T-helper 17 cell (primary cell): ENCODE measurements at regions not wholly inside any gene's neighbourhood (a gene's known extent, or its start where the extent isn't known, plus 50 kb on each side); places are given as distances from the start of the nearest gene placed in this dataset.
"Not testable (repeated sequence)": the region's sequence is repeated elsewhere in the genome, so short reads cannot be mapped to it uniquely, and the experiment has no call there.

Source experiments
- ATAC-seq: fragments of 150-1000 bp; cut with Tn5 transposase; 2 replicates; pipeline ENCODE4 v1.10.0; 2021; ENCODE audit warnings: mild to moderate bottlenecking, moderate library complexity
- DNase-seq, 3 donors: peaks; one replicate each; pipeline versions ENCODE4 v3.0.0 to v3.0.0-alpha.2; 2020 to 2021
- H3K9me3 ChIP-seq: one replicate; pipeline ENCODE4 v1.7.0; 2013; ENCODE audit warnings: low read length, mild to moderate bottlenecking; ENCODE audit not compliant: control insufficient read depth, poor library complexity, severe bottlenecking
- H3K27ac Mint-ChIP-seq: one replicate; pipeline ENCODE4 v1.8.0; 2022; ENCODE audit warnings: mild to moderate bottlenecking, moderate library complexity, mixed read lengths
- H3K27me3 Mint-ChIP-seq: one replicate; pipeline ENCODE4 v1.8.0; 2022; ENCODE audit warnings: mixed read lengths
- H3K36me3 Mint-ChIP-seq: one replicate; pipeline ENCODE4 v1.8.0; 2022; ENCODE audit warnings: low read depth, mixed read lengths
- H3K4me1 Mint-ChIP-seq: one replicate; pipeline ENCODE4 v1.8.0; 2022; ENCODE audit warnings: mild to moderate bottlenecking, mixed read lengths
- H3K4me3 Mint-ChIP-seq: one replicate; pipeline ENCODE4 v1.8.0; 2022; ENCODE audit warnings: mild to moderate bottlenecking, moderate library complexity, mixed read lengths

DNA sequence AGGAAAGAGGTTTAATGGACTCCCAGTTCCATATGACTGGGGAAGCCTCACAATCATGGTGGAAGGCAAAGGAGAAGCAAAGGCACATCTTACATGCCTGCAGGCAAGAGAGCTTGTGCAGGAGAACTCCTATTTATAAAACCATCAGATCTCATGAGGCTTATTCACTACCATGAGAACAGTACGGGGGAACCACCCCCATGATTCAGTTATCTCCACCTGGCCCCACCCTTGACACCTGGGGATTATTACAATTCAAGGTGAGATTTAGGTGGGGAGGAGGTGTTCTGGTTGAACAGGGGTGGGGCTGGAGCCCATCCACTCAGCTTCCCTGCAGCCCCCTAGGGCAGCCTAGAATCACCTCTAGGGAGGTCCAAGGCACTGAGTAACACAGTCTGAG lies 128.9 kb upstream of the KLF3 start:
- not testable (repeated sequence) for H3K27ac Mint-ChIP-seq, ATAC-seq, H3K9me3 ChIP-seq, H3K4me3 Mint-ChIP-seq, H3K36me3 Mint-ChIP-seq, H3K4me1 Mint-ChIP-seq, H3K27me3 Mint-ChIP-seq, DNase-seq

DNA sequence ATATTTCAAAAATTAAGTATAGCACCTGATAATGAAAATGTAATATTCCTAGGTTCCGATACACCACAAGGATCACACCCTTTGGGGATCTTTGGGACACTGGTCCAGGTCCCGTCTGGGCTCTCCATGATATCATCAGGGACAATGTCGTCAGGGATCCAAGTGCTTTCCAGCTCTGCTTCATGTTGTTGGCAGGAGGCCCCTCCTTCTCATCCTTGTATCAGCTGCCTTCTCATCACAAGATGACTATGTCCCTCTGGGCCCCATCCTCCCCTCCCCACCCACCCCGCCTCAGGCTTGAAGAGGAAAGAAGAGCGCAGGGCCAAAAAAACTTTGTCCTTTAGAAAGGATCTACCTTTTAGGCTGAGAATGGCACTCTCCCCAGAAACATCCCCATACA lies 128.3 kb upstream of the KLF3 start:
- H3K9me3 ChIP-seq = no peaks in the 10 kb centered on the region
- no peaks in the 10 kb centered on the region for H3K36me3 Mint-ChIP-seq
- no peak overlapping the region for H3K4me3 Mint-ChIP-seq
- ATAC-seq = no peak
- DNase-seq = no peak
- H3K4me1 Mint-ChIP-seq = peaks cover 8% of the 10 kb centered on the region
- H3K27me3 Mint-ChIP-seq = no peaks in the 10 kb centered on the region
- H3K27ac Mint-ChIP-seq = no peak overlapping the region

DNA sequence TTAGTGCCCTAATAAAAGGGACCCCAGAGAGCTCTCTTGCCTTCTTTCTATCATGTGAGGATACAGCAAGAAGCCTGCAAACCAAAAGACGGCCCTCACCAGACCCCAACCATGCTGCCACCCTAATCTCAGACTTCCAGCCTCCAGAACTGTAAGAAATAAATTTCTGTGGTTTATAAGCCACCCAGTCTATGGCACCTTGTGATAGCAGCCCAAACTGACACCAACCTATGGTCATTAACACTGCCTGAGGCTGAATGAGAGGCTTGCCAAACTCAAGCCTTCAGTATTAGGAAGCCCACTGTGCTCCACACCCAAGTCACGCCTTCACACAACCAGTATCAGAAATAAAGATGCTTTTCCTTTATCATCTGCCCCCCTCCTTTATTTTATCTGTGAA lies 127.3 kb upstream of the KLF3 start:
- H3K9me3 ChIP-seq = no peaks in the 10 kb centered on the region
- Mint-ChIP-seq H3K36me3 (no peaks in the 10 kb centered on the region), H3K27me3 (no peaks in the 10 kb centered on the region), H3K27ac (no peak overlapping the region), H3K4me1 (peaks cover 2% of the 10 kb centered on the region), H3K4me3 (no peak overlapping the region)
- ATAC-seq = no peak
- DNase-seq = no peak

DNA sequence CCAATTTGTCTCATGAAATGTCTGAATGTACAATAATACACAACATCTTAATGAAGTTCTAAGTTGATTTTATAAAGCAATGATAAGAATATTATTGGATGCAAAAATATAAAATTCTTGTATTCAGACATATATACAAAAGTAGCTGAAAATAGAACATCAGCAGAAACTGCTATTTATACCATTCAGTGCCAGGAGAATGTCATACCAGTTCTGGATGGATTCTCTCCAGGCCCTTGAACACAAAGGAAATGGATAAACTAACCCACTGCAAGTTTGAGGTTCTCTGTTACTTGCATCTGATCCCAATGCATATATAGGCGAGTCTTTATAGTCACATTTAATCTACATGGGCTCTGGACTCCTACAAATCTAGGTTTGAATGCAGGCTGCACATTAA lies 126.3 kb upstream of the KLF3 start:
- ATAC-seq = no peak
- no peak for DNase-seq
- H3K4me1 Mint-ChIP-seq = no peaks in the 10 kb centered on the region
- H3K4me3 Mint-ChIP-seq = no peak overlapping the region
- no peaks in the 10 kb centered on the region for H3K36me3 Mint-ChIP-seq
- H3K27me3 Mint-ChIP-seq = no peaks in the 10 kb centered on the region
- H3K9me3 ChIP-seq = no peaks in the 10 kb centered on the region
- H3K27ac Mint-ChIP-seq = no peak overlapping the region

DNA sequence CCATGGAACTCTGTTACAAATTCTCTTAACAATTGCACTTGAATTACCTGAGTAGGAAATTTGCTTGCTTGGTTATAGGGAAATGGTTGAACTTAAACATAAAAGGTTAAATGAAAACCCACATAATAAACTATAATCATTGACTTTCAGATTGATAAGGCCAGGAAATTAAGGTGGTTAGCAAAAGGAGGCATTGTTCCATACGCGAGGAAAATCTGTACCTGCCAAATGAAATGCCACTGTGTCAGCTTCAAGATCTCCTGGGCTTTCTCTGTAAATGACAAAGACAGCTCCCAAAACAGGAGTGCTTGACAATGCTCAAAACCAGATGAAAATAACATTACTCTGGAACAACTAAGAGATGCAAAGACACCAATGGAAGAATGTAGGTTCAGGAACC lies 125.5 kb upstream of the KLF3 start:
- ATAC-seq = no peak
- no peak for DNase-seq
- no peak overlapping the region for H3K4me3 Mint-ChIP-seq
- H3K4me1 Mint-ChIP-seq = peaks cover 4% of the 10 kb centered on the region
- H3K27ac Mint-ChIP-seq = no peak overlapping the region
- no peaks in the 10 kb centered on the region for H3K27me3 Mint-ChIP-seq
- H3K36me3 Mint-ChIP-seq = no peaks in the 10 kb centered on the region
- no peaks in the 10 kb centered on the region for H3K9me3 ChIP-seq

DNA sequence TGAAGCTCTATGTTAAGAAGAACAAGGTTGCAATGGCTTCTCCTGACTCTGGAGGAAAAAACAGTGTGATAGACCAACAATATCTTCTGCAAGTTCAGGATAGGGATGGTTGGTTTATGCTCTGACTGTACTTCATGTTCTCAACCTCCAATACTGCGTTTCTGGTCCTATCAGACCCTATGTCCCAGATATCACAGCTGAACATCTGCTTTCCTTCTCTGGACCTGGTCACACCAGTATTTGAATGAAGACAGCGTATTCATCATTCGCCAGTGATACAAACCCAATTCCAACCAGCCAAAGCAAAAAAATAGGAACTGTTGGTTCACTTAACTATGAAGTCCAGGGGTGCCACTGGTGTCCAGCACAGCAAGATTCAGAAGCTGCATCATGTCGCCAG lies 124.5 kb upstream of the KLF3 start:
- peaks cover 4% of the 10 kb centered on the region for H3K4me1 Mint-ChIP-seq
- H3K27me3 Mint-ChIP-seq = no peaks in the 10 kb centered on the region
- no peaks in the 10 kb centered on the region for H3K36me3 Mint-ChIP-seq
- ATAC-seq = no peak
- H3K4me3 Mint-ChIP-seq = no peak overlapping the region
- DNase-seq = no peak
- no peaks in the 10 kb centered on the region for H3K9me3 ChIP-seq
- H3K27ac Mint-ChIP-seq = no peak overlapping the region

DNA sequence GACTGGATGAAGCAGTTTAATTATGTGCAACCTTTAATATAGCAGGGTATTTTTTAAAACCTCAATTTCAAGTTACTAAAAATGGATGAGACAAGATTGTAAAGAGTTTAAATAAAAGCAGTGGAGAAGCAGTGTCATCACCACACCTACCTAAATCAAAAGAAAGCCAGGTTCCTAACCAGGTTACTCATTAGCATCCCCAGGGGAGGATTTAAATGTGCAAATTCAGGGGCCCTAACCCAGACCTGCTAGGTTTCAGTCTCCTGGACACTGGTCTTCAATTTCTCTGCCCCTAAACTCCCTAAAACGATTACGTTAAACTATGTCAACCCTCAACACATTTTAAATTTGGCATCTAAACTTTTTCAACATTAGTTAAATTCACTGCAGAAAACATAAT lies 116.9 kb upstream of the KLF3 start:
- H3K9me3 ChIP-seq = no peaks in the 10 kb centered on the region
- no peaks in the 10 kb centered on the region for H3K36me3 Mint-ChIP-seq
- peaks cover 6% of the 10 kb centered on the region for H3K27me3 Mint-ChIP-seq
- DNase-seq (no peak), ATAC-seq (no peak)
- no peak overlapping the region for H3K4me3 Mint-ChIP-seq
- H3K4me1 Mint-ChIP-seq = peaks cover 4% of the 10 kb centered on the region
- H3K27ac Mint-ChIP-seq = no peak overlapping the region

DNA sequence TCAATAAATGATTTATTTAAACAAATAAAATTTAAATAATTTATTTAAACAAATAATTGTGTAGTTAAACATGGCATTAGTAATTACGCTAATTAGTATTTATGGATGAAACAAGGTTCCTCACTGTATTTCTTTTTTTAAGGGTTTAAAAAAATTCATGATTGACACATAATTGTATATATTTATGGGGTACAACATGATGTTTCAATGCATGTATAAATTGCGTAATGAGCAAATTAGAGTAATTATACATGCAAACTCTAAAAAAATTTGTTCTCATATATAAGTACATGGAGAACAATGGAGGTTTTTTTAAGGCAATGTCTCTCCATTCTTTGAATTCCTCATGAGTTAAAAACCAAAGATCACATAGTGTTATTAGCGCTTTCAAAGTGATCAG lies 115.7 kb upstream of the KLF3 start:
- ATAC-seq (no peak), DNase-seq (no peak)
- peaks cover under 1% of the 10 kb centered on the region for H3K4me1 Mint-ChIP-seq
- no peaks in the 10 kb centered on the region for H3K9me3 ChIP-seq
- H3K4me3 Mint-ChIP-seq = no peak overlapping the region
- H3K27ac Mint-ChIP-seq = no peak overlapping the region
- H3K36me3 Mint-ChIP-seq = peaks cover 2% of the 10 kb centered on the region
- H3K27me3 Mint-ChIP-seq = peaks cover 6% of the 10 kb centered on the region

DNA sequence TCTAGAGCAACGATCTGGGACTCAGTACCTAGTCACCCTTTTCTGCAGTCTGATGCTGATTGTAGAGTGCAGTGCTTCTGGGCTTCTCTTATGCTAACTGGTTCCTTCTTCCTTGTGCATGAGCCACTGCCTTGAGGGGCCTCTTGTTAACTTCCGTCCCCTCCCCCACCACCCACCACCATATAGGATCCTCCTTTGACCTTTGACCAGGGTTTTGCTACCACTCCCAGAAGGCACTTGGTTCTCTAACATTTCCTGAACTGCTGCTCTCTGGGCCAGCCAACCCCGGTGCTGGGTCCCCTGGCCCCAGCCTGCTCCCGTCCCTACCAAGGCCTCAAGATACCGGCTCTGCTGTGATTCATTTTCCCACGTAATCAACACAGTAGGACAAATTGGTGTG lies 104.6 kb upstream of the KLF3 start:
- Mint-ChIP-seq H3K4me1 (peaks cover 9% of the 10 kb centered on the region), H3K27me3 (no peaks in the 10 kb centered on the region), H3K27ac (no peak overlapping the region), H3K4me3 (no peak overlapping the region), H3K36me3 (no peaks in the 10 kb centered on the region)
- ATAC-seq = no peak
- no peaks in the 10 kb centered on the region for H3K9me3 ChIP-seq
- no peak for DNase-seq

DNA sequence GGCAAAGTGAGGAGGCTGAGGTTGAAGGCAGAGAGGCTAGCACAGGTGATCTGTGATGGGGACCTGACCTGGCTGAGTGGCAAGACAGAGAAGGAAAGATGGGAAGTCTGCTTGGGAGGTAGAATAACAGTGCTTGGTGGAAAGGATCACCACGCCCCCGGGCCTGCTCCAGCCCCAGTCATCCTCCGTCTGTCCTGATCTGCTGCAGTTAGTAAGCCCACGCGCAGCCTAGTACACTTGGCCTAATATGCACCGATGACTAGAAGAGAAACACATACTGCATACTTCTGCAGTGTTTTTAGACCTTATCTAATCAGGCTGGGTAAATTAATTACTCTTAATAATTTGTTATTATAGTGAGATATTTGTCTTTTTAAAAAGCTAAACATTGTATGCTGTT lies 103.7 kb upstream of the KLF3 start:
- no peaks in the 10 kb centered on the region for H3K27me3 Mint-ChIP-seq
- H3K36me3 Mint-ChIP-seq = no peaks in the 10 kb centered on the region
- peaks cover 9% of the 10 kb centered on the region for H3K4me1 Mint-ChIP-seq
- no peak overlapping the region for H3K27ac Mint-ChIP-seq
- no peaks in the 10 kb centered on the region for H3K9me3 ChIP-seq
- H3K4me3 Mint-ChIP-seq = no peak overlapping the region
- DNase-seq (no peak), ATAC-seq (no peak)

DNA sequence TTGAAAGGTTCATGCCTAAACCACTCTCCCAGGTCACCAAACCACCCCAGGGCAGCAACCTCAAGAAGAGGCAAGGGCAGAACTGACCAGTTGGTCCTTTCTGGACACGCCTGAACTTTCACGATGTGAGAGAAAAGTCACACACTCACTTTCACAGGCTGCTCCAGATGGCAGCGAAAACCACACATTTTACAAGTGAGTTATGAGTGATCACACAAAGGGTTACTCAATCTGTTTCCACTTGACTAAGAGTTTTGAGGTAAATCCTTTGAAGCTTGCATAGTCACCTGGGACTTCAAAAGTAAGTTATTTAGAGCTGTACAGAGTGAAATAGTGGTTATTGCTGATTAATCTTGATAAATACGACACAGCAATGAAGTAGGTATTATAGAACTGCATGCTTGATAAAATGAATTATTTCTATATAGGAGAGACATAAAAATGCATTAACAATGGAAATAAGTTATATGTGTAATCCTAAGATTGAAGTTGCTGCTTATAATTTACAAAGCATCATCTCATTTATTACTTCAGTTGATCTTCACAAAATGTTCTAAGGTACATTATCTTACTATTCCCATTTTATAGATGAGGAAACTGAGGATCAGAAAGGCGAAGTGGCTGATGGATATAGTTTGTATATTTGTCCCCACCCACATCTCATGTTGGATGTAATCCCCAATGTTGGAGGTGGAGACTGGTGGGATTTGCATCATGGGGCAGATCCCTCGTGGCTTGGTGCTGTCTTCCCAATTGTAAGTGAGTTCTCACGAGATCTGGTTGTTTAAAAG lies 103.0 kb upstream of the KLF3 start:
- ATAC-seq (no peak), DNase-seq (no peak)
- H3K9me3 ChIP-seq = no peaks in the 10 kb centered on the region
- Mint-ChIP-seq H3K27me3 (no peaks in the 10 kb centered on the region), H3K4me1 (peaks cover 9% of the 10 kb centered on the region), H3K27ac (no peak overlapping the region), H3K4me3 (no peak overlapping the region), H3K36me3 (no peaks in the 10 kb centered on the region)

DNA sequence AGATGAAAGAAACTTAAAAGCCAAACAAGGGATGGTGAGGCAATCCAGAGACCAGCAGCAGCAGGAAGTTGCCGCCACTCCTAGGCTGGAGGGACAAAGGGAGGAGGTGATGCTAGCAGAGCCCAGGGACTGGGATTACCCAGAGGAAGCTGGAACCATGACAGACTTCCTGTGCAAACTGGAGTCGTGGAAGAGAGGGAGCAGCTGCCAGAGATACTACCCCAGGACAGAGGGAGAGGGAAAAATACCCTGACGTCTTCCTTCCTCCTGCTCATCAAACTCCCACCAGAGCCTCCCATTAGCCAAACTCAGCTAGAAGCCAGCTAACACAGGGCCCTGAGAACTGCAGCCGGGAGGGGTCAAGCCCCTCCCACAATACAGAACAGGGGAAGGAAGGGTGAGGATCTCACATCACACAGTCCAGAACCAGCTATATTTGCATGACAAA lies 101.2 kb upstream of the KLF3 start:
- Mint-ChIP-seq H3K4me1 (peaks cover 9% of the 10 kb centered on the region), H3K36me3 (no peaks in the 10 kb centered on the region), H3K27ac (no peak overlapping the region), H3K4me3 (no peak overlapping the region), H3K27me3 (peaks cover 13% of the 10 kb centered on the region)
- ATAC-seq (no peak), DNase-seq (no peak)
- H3K9me3 ChIP-seq = no peaks in the 10 kb centered on the region

DNA sequence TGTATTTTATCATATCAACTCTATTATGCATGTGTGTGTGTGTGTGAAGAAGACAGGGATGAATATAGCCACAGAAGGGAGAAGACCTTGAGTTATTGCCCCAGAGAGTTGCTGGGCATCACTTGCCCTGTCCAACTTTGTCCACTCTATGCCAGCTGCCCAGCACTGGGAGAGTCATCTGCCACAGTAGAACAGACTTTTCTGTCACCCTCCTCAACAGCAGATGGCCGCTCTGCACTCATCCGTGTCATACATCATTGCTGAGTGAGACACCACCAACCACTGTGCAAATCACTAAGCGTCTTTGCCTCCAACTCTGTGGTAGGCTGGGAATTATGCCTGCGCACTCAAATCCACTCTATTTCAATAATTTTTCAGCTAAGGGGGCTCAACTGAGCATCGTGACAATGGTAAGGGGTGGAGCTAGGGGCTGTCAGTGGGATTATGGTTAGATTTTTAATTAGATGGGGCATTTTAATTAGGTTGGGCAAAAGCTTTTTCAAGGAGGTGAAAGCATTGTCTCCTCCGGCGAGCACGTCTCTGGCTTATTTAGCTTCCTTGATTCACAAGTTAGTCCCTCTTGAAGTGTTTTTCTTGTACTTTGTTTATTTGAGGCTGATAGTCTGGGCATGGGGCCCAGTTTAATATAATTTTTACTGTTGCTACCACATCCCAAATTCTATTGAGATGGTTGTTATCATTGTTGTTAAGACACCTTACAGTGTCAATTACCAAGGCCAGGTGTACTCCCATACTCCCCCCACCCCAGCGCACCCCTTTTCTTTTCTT lies 100.1 kb upstream of the KLF3 start:
- DNase-seq = no peak
- H3K9me3 ChIP-seq = no peaks in the 10 kb centered on the region
- Mint-ChIP-seq H3K27me3 (peaks cover 13% of the 10 kb centered on the region), H3K36me3 (no peaks in the 10 kb centered on the region), H3K4me3 (no peak overlapping the region), H3K4me1 (peaks cover 9% of the 10 kb centered on the region), H3K27ac (no peak overlapping the region)
- no peak for ATAC-seq
